HG02970 (cell line): ENCODE measurements at regions not wholly inside any gene's neighbourhood (a gene's known extent, or its start where the extent isn't known, plus 50 kb on each side); places are given as distances from the start of the nearest gene placed in this dataset.

ENCODE experiments used
- ATAC-seq: cut with Tn5 transposase; IDR thresholded peaks from one replicate; pipeline ENCODE4 v1.9.1; 2021; ENCODE audit warnings: mild to moderate bottlenecking, moderate library complexity, moderate number of reproducible peaks; ENCODE audit not compliant: unreplicated experiment, low FRiP score

GRCh38 chr10:2019281-2019680 lies 282.0 kb upstream of the ADARB2 start:
- no peak for ATAC-seq

GRCh38 chr10:2014541-2014940 lies 277.2 kb upstream of the ADARB2 start:
- ATAC-seq = no peak

GRCh38 chr10:2012209-2012608 lies 274.9 kb upstream of the ADARB2 start:
- ATAC-seq = no peak

GRCh38 chr10:2011106-2011716 lies 273.9 kb upstream of the ADARB2 start:
- no peak for ATAC-seq

DNA sequence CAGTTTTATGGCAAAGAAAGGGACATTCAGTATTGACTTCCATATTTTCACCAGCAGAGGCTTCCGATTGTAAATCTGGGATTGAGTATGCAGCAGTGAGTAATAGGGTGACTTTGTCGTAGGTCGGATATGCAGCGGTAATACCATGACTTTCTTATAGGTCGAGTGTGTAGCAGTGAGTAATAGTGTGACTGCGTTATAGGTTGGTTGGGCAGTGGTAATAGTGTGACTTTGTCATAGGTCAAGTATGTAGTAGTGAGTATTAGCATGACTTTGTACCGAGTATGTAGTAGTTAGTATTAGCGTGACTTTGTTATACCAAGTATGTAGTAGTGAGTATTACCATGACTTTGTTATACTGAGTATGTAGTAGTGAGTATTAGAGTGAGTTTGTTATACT lies 268.2 kb upstream of the ADARB2 start:
- ATAC-seq = no peak

- ATAC-seq = no peak
Observed at GRCh38 chr10:1992930-1993329, 255.6 kb upstream of the ADARB2 start.

DNA sequence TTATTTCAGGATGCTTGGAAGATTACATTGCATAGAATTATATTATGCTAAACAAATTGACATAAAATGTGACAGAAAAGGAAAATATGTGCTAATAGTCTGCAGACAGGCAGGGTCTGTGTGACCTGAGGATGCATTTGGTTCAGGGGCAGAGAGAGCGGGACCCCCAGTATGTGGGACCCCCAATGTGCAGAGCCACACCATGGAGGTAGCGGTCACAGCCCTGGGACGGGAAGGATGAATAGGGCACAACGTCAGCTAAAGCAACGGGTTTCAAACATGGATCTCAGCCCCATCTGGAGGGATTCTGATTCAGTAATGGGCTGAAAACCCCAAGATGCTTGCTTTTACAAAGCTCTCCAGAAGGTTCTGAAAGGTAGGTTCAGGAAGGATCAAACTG lies 251.8 kb upstream of the ADARB2 start:
- ATAC-seq = no peak

- no peak for ATAC-seq
Observed at GRCh38 chr10:1981976-1982375, 244.7 kb upstream of the ADARB2 start.

GRCh38 chr10:1980459-1980858 lies 243.1 kb upstream of the ADARB2 start:
- ATAC-seq = no peak

GRCh38 chr10:1978584-1978983 lies 241.3 kb upstream of the ADARB2 start:
- no peak for ATAC-seq

GRCh38 chr10:1977461-1977860 lies 240.1 kb upstream of the ADARB2 start:
- no peak for ATAC-seq

DNA sequence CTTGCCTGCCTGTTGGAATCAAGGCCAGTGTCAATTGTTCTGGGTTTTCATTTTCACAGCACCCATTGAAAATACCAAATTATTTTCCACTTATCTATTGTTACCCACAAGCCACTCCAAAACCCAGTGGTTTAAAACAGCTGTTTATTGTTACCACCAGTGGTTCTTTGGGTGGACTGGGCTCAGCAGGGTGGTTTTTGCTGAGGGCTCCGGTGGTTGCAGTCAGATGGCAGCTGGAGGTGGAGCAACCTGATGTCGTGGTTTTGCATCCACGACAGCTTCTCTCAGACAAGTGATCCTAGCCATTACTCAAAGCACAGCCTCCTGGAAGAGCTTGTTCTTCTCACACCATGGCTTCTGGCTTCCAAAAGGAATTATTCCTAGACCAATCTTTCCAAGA lies 235.1 kb upstream of the ADARB2 start:
- ATAC-seq = no peak

- no peak for ATAC-seq
Observed at GRCh38 chr10:1968257-1969033, 231.1 kb upstream of the ADARB2 start.

DNA sequence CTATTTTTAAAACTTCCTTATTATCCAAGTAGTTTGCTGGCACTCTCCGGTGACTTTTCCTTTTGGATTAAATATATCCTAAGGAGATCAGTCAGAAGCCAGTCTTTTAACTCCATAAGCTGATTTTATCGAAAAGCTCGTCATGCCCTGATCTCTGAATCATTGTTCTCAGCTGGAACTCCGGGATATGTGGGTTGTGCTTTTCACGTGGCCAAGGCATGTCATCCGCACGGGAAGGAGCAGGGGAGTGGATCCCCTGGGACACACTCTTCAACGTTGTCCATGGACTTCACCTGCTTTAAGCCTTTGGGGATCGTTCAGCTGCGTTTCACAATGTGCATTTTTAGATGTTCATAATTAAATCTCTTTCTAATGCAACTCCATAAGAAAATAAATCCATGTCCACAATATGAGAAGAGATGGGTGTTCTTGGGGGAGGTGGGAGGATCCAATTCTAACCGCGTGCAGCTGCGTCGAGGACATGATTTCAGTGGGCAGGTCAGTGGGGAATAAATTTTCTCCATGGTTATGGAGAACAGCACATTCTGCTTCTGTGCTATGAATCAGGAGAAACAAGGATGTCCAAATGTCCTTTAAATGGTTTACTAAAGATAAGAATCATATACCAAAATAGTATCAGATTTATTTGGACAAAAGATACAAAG lies 229.5 kb upstream of the ADARB2 start:
- no peak for ATAC-seq

- ATAC-seq = no peak
Observed at GRCh38 chr10:1964476-1964875, 227.2 kb upstream of the ADARB2 start.

GRCh38 chr10:1963341-1963740 lies 226.0 kb upstream of the ADARB2 start:
- ATAC-seq = no peak

DNA sequence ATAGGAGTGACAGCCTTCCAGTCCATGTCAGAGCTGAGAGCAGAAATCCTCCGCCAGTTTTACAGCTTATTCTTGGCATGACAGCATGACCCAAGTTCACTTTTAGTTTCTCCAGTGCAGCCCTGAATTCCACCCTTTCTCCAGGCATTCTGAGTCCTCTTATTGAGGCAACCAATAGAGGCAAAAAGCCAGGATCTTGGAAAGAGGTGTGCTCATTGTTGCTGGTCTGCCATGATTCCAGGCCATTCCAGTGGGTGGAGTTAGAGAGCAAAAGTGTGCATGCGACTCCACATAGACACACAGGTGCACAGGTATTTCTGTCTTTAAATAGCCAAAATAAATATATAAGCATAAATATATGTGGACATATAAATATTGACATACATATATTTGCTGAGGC lies 224.7 kb upstream of the ADARB2 start:
- no peak for ATAC-seq

GRCh38 chr10:1960982-1961381 lies 223.7 kb upstream of the ADARB2 start:
- ATAC-seq = no peak

DNA sequence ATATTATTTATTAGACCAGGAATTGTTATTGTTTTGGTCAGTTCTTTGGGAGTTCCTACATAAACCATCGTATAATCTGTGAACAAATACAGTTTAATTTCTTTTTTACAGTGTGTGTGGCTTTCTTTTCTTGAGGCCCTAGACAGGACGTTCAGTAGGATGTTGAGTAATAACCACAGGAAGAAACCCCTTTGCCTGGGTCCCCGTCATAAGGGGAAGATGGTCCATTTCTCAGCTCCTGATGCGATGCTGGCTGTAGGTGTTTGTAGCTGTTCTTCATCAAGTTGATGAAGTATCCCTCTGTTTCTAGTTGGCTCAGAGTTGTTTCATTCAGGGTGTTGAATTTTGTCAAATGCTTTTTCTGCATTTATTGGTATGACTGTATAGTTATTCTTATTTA lies 219.7 kb upstream of the ADARB2 start:
- no peak for ATAC-seq

GRCh38 chr10:1954300-1954699 lies 217.0 kb upstream of the ADARB2 start:
- no peak for ATAC-seq

GRCh38 chr10:1952126-1953095 lies 215.1 kb upstream of the ADARB2 start:
- ATAC-seq = no peak
